ENCODE measurements at regions not wholly inside any gene's neighbourhood (a gene's known extent, or its start where the extent isn't known, plus 50 kb on each side); places are given as distances from the start of the nearest gene placed in this dataset.

- Mint-ChIP-seq H3K27ac (no peak overlapping the region), H3K4me1 (no peaks in the 10 kb centered on the region), H3K27me3 (peaks cover 3 to 18% (median 16%) of the 10 kb centered on the region in 5 donors), H3K9me3 (peaks cover 0 to 34% (median 18%) of the 10 kb centered on the region in 9 donors), H3K4me3 (no peak overlapping the region), H3K36me3 (peaks cover 0 to 26% (median 0%) of the 10 kb centered on the region in 3 donors)
- ATAC-seq (no peak), DNase-seq (no peak)
- POLR2A ChIA-PET: no interaction called here
Observed at GRCh38 chr22:35192129-35192918, 65.0 kb upstream of the HMGXB4 start.

GRCh38 chr22:35195226-35195625 lies 62.1 kb upstream of the HMGXB4 start:
- H3K4me3 Mint-ChIP-seq: no peak overlapping the region
- H3K27me3 Mint-ChIP-seq: peaks cover 7 to 43% (median 22%) of the 10 kb centered on the region in 5 donors
- peaks cover 0 to 12% (median 0%) of the 10 kb centered on the region in 3 donors for H3K36me3 Mint-ChIP-seq
- POLR2A ChIA-PET: no interaction called here
- no peak overlapping the region for H3K27ac Mint-ChIP-seq
- no peak for DNase-seq
- ATAC-seq: no peak
- H3K4me1 Mint-ChIP-seq: no peaks in the 10 kb centered on the region
- H3K9me3 Mint-ChIP-seq: peaks cover 0 to 17% (median 10%) of the 10 kb centered on the region in 9 donors

DNA sequence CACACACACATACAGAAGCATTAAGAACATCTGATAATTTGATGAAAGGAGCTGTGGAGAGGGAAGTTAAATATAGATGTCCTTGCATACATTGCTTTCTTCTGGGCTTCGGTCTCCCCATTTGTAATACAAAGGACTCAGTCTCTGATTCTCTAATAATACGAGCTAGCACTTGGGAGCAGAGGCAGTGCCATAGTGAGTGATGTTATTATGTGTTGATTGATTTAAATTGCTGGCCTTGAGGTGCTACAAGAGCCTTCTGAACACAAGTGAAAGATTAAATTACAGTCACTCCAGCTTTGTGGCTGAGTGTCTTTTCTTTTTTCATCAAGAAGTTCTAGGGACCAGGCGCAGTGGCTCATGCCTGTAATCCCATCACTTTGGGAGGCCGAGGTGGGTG lies 61.5 kb upstream of the HMGXB4 start:
- no peak overlapping the region for H3K27ac Mint-ChIP-seq
- POLR2A ChIA-PET: no interaction called here
- H3K9me3 Mint-ChIP-seq: peaks cover 0 to 11% (median 6%) of the 10 kb centered on the region in 9 donors
- H3K36me3 Mint-ChIP-seq: peaks cover 0 to 7% (median 0%) of the 10 kb centered on the region in 3 donors
- DNase-seq (no peak), ATAC-seq (no peak)
- peaks cover 7 to 48% (median 23%) of the 10 kb centered on the region in 5 donors for H3K27me3 Mint-ChIP-seq
- H3K4me1 Mint-ChIP-seq: no peaks in the 10 kb centered on the region
- H3K4me3 Mint-ChIP-seq: no peak overlapping the region

- Mint-ChIP-seq H3K9me3 (peaks cover 0 to under 1% (median 0%) of the 10 kb centered on the region in 9 donors), H3K27ac (no peak overlapping the region), H3K4me1 (no peaks in the 10 kb centered on the region), H3K4me3 (no peak overlapping the region), H3K27me3 (peaks cover 7 to 51% (median 20%) of the 10 kb centered on the region in 5 donors), H3K36me3 (no peaks in the 10 kb centered on the region)
- POLR2A ChIA-PET: no interaction called here
- DNase-seq (no peak), ATAC-seq (no peak)
Observed at GRCh38 chr22:35197071-35197470, 60.2 kb upstream of the HMGXB4 start.

DNA sequence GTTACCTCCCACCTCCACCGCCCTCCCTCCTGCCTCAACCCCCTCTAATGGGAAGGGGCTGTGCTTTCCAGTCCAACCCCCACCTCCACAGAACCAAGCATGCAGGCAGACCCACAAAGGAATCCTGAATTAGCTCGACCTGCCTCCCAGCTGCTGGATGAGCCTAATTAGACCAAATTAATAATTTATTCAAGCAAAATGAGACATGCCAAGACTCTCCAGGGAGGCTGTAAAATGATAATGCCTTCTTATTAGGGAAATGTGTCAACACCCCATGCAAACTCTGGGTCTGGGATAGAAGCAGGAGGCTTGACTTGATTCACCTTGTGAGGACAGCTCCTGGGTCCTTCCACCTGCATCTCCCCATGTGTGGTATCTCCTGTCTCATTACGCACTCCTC lies 59.4 kb upstream of the HMGXB4 start:
- Mint-ChIP-seq H3K36me3 (no peaks in the 10 kb centered on the region), H3K27ac (no peak overlapping the region), H3K9me3 (no peaks in the 10 kb centered on the region), H3K27me3 (peaks cover 7 to 43% (median 20%) of the 10 kb centered on the region in 5 donors), H3K4me1 (no peaks in the 10 kb centered on the region), H3K4me3 (no peak overlapping the region)
- ATAC-seq (no peak), DNase-seq (no peak)
- POLR2A ChIA-PET: interaction anchor here (0.7 kb wide), 1 partner anchor 8 kb away, joined by 3 read pairs; no protein-coding TSS in a partner anchor

DNA sequence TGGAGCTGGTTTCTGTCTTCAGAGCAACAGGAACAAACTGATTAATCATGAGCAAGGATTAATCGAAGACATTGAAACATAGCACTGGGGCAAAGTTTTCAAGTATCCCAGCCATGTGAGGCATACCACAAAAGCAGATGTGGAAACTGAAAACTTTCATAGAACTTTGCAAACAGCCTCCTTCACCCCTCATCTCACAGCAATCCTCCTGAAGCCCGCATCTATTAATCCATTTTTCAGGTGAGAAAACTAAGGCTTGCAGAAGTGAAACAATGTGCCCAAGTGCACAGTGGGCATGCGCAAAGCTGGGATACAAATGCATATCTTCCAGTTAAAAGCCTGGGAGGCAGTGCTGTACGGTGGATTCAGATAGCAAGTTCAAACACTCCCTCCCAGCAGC lies 58.6 kb upstream of the HMGXB4 start:
- no peaks in the 10 kb centered on the region for H3K4me1 Mint-ChIP-seq
- no peak overlapping the region for H3K27ac Mint-ChIP-seq
- no peaks in the 10 kb centered on the region for H3K9me3 Mint-ChIP-seq
- DNase-seq: no peak
- no peaks in the 10 kb centered on the region for H3K36me3 Mint-ChIP-seq
- POLR2A ChIA-PET: interaction anchor here (0.7 kb wide), 1 partner anchor 8 kb away, joined by 3 read pairs; no protein-coding TSS in a partner anchor
- no peak overlapping the region for H3K4me3 Mint-ChIP-seq
- no peak for ATAC-seq
- H3K27me3 Mint-ChIP-seq: peaks cover 7 to 37% (median 17%) of the 10 kb centered on the region in 5 donors

DNA sequence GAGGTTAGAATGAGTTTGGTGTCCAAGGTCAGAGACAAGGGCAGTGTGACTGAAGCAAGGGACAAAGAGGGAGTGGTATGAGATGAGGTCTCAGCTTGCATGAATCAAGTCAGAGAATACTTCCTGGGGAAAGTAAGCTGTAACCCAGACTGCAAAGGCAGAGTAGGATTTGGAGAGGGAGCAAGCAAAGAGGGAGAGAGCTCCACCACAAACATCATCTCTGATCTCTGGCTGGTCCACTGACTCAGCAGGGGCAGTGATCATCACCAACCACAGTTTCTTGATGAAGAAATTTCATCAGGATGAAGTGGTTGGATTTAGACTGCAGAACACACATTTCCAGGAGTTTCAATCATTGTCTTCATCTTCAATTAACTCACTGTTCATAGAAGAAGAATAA lies 54.9 kb upstream of the HMGXB4 start:
- H3K9me3 Mint-ChIP-seq: no peaks in the 10 kb centered on the region
- H3K36me3 Mint-ChIP-seq: no peaks in the 10 kb centered on the region
- POLR2A ChIA-PET: no interaction called here
- no peak overlapping the region for H3K4me3 Mint-ChIP-seq
- peaks cover 4 to 40% (median 20%) of the 10 kb centered on the region in 5 donors for H3K27me3 Mint-ChIP-seq
- no peaks in the 10 kb centered on the region for H3K4me1 Mint-ChIP-seq
- ATAC-seq (no peak), DNase-seq (no peak)
- no peak overlapping the region for H3K27ac Mint-ChIP-seq

GRCh38 chr22:35203583-35203982 lies 53.7 kb upstream of the HMGXB4 start:
- no peaks in the 10 kb centered on the region for H3K36me3 Mint-ChIP-seq
- H3K27ac Mint-ChIP-seq: no peak overlapping the region
- no peaks in the 10 kb centered on the region for H3K4me1 Mint-ChIP-seq
- DNase-seq (no peak), ATAC-seq (no peak)
- no peaks in the 10 kb centered on the region for H3K9me3 Mint-ChIP-seq
- H3K27me3 Mint-ChIP-seq: peaks cover 2 to 39% (median 19%) of the 10 kb centered on the region in 5 donors
- POLR2A ChIA-PET: no interaction called here
- H3K4me3 Mint-ChIP-seq: no peak overlapping the region

DNA sequence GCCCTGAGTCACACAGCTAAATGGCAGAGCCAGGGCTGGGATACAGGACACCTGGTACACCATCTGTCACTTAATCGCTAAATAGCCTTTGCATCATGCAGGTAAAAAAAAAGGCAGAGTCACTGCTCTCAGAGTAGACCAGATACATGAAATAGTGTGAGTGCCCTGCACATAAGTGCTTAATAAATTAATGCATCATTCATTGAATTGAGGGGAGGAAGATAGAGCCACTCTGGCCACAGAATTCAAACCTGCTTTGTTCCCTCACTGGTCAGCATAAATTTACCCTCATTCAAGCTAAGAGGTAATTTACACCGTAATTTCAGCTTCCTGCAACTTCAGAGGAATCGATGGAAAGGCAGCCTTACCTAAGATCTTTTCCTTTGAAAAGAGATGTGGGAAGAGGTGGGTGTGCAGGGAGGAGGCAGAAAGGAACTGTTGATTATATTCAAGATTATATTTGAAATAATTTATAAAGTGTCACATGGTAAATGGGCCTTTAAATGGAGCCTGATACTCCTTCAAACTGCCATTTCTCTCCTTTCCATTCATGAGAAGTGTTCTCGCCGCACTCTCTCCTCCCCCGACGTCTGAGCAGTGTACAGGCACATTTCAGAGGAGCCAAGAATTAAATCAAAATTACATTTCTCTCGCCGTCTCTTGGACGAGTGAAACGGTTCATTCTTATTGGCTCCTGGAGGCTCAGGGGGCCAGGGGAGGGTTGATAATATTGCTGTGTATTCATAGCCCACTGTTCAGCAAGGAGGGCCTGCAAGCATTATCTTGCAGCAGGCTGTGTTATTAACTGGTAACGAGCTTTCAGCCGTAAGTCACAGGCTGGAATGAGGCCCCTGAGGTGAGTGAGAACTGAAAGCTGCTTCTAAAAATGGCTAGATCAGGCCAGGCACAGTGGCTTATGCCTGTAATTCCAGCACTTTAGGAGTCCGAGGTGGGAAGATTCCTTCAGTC lies 52.2 kb upstream of the HMGXB4 start:
- Mint-ChIP-seq H3K9me3 (no peaks in the 10 kb centered on the region), H3K36me3 (no peaks in the 10 kb centered on the region), H3K4me3 (no peak overlapping the region), H3K27me3 (peaks cover 2 to 35% (median 26%) of the 10 kb centered on the region in 5 donors), H3K4me1 (no peaks in the 10 kb centered on the region), H3K27ac (no peak overlapping the region)
- POLR2A ChIA-PET: no interaction called here
- DNase-seq: no peak
- ATAC-seq: no peak

- H3K27ac Mint-ChIP-seq: no peak overlapping the region
- no peaks in the 10 kb centered on the region for H3K9me3 Mint-ChIP-seq
- DNase-seq (no peak), ATAC-seq (no peak)
- no peak overlapping the region for H3K4me3 Mint-ChIP-seq
- POLR2A ChIA-PET: interaction anchor here (0.5 kb wide), 1 partner anchor 8 kb away, joined by 3 read pairs; no protein-coding TSS in a partner anchor
- peaks cover 0 to 29% (median 24%) of the 10 kb centered on the region in 5 donors for H3K27me3 Mint-ChIP-seq
- no peaks in the 10 kb centered on the region for H3K4me1 Mint-ChIP-seq
- H3K36me3 Mint-ChIP-seq: no peaks in the 10 kb centered on the region
Observed at GRCh38 chr22:35205961-35206360, 51.3 kb upstream of the HMGXB4 start.

DNA sequence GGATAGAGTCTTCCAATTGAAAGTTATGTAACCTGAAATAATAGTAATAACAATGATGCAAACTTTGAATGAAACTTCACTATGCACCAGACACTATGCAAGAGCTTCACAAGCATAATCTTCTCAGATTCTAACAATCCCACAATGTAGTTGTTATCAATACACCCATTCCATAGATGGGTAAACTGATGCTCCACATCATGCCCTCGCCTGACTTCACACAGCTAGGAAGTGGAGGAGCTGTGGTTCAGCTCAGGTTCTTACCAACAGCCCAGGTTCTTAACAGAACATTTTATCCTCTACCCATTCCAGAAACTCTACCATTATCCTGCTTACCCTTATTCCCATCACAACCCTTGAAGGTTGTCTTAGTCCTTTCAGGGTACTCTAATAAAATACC lies 50.4 kb upstream of the HMGXB4 start:
- Mint-ChIP-seq H3K9me3 (no peaks in the 10 kb centered on the region), H3K4me1 (no peaks in the 10 kb centered on the region), H3K27me3 (peaks cover 7 to 34% (median 30%) of the 10 kb centered on the region in 5 donors), H3K36me3 (no peaks in the 10 kb centered on the region), H3K4me3 (no peak overlapping the region), H3K27ac (no peak overlapping the region)
- no peak for DNase-seq
- POLR2A ChIA-PET: no interaction called here
- no peak for ATAC-seq

All from naive thymus-derived CD8-positive, alpha-beta T cell (primary cell).